PC-3 (cell line): ENCODE measurements at regions not wholly inside any gene's neighbourhood (a gene's known extent, or its start where the extent isn't known, plus 50 kb on each side); places are given as distances from the start of the nearest gene placed in this dataset.
"Not testable (repeated sequence)": the region's sequence is repeated elsewhere in the genome, so short reads cannot be mapped to it uniquely, and the experiment has no call there.

ENCODE experiments used
- ATAC-seq: fragments of 200-7000 bp; cut with Tn5 transposase; 2 replicates; pipeline ENCODE4 v1.9.1; 2020; ENCODE audit warnings: mild to moderate bottlenecking, moderate library complexity
- BruUV-seq: library from RNA; stranded (reverse); fragments of 400-500 nt; replicated peaks from 2 replicates; lab custom pipeline; 2021; lab: Mats Ljungman, UMichigan
- CTCF ChIA-PET: fragments of 300-600 bp; sonication (Branson Sonifier 250); formaldehyde crosslinking; loops from one replicate; lab custom pipeline; 2022; ENCODE audit warnings: antibody characterized with exemption; lab: Charles Lee
- POLR2A ChIA-PET: fragments of 300-600 bp; sonication (Branson Sonifier 250); formaldehyde crosslinking; loops from one replicate; lab custom pipeline; 2022; ENCODE audit warnings: antibody characterized with exemption; ENCODE audit not compliant: unreplicated experiment; lab: Charles Lee
- DNase-seq: peaks from one replicate; pipeline ENCODE4 v3.0.0-alpha.2; 2015
- H2AFZ ChIP-seq: fragments of 300-600 bp; sonication (generic); 2 replicates; pipeline ENCODE4 v1.6.0; 2016; ENCODE audit warnings: antibody characterized with exemption, low read length
- H3F3A ChIP-seq: fragments of 300-600 bp; sonication (generic); one replicate; pipeline ENCODE4 v1.6.0; 2017; ENCODE audit warnings: antibody characterized with exemption, low read length, control low read depth, mild to moderate bottlenecking; ENCODE audit not compliant: unreplicated experiment
- H3K27ac ChIP-seq: fragments of 300-600 bp; sonication (generic); 2 replicates; pipeline ENCODE4 v1.5.1; 2016; ENCODE audit warnings: mild to moderate bottlenecking, low read length
- H3K27me3 ChIP-seq: fragments of 300-600 bp; sonication (generic); 2 replicates; pipeline ENCODE4 v1.6.1; 2016; ENCODE audit warnings: low read length, mixed read lengths
- H3K36me3 ChIP-seq: fragments of 300-600 bp; sonication (generic); 2 replicates; pipeline ENCODE4 v1.6.1; 2016; ENCODE audit warnings: low read depth, mixed run types, low read length, mixed read lengths
- H3K4me1 ChIP-seq: fragments of 300-600 bp; sonication (generic); 2 replicates; pipeline ENCODE4 v1.5.1; 2016; ENCODE audit warnings: low read length; ENCODE audit not compliant: insufficient read depth
- H3K4me2 ChIP-seq: fragments of 300-600 bp; sonication (generic); 2 replicates; pipeline ENCODE4 v1.6.0; 2016; ENCODE audit warnings: low read length
- H3K4me3 ChIP-seq: fragments of 300-600 bp; sonication (generic); 2 replicates; pipeline ENCODE4 v1.5.1; 2016; ENCODE audit warnings: mild to moderate bottlenecking, low read length, mixed read lengths
- H3K79me2 ChIP-seq: fragments of 300-600 bp; sonication (generic); 2 replicates; pipeline ENCODE4 v1.6.1; 2017; ENCODE audit warnings: low read length, mixed read lengths
- H3K9ac ChIP-seq: fragments of 300-600 bp; sonication (generic); 2 replicates; pipeline ENCODE4 v1.6.0; 2016; ENCODE audit warnings: mild to moderate bottlenecking, low read length
- H3K9me2 ChIP-seq: fragments of 300-600 bp; sonication (generic); replicated peaks from 2 replicates; pipeline ENCODE4 v1.6.1; 2016; ENCODE audit warnings: mixed run types, low read length, mixed read lengths
- H3K9me3 ChIP-seq: fragments of 300-600 bp; sonication (generic); 2 replicates; pipeline ENCODE4 v1.6.1; 2016; ENCODE audit warnings: low read length, mixed read lengths
- H4K20me1 ChIP-seq: fragments of 300-600 bp; sonication (generic); 2 replicates; pipeline ENCODE4 v1.6.1; 2016; ENCODE audit warnings: low read length, mixed read lengths
- CTCF ChIP-seq: fragments of 300-600 bp; sonication (generic); conservative IDR thresholded peaks from 2 replicates; pipeline ENCODE4 v1.5.1; 2017; ENCODE audit warnings: antibody characterized with exemption, low read depth, mild to moderate bottlenecking, low read length
- EZH2 ChIP-seq: fragments of 300-600 bp; sonication (generic); IDR thresholded peaks from one replicate; pipeline ENCODE4 v1.6.1; 2017; ENCODE audit warnings: antibody characterized with exemption, mild to moderate bottlenecking, low read length; ENCODE audit not compliant: unreplicated experiment
- EZH2phosphoT487 ChIP-seq: fragments of 300-600 bp; sonication (generic); IDR thresholded peaks from 2 replicates; pipeline ENCODE4 v1.6.1; 2018; ENCODE audit warnings: mild to moderate bottlenecking, antibody characterized with exemption, low read length, borderline replicate concordance
- intact Hi-C: fragments of 100-400 bp; cut with micrococcal nuclease; formaldehyde crosslinking; loops from 2 replicates; pipeline ENCODE4 v1.9.0; 2023

- Histone ChIP-seq H3K9ac (no peak overlapping the region), H2AFZ (peak overlapping the region; percentile 42; the same call in 1 of the 2 replicates), H3F3A (no peaks in the 10 kb centered on the region), H3K9me2 (no peaks in the 10 kb centered on the region), H3K9me3 (no peaks in the 10 kb centered on the region), H3K4me1 (0 out of 2 replicates have a peak, but pooled peaks cover 6% of the 10 kb centered on the region), H3K27ac (no peak overlapping the region), H4K20me1 (no peaks in the 10 kb centered on the region), H3K27me3 (no peaks in the 10 kb centered on the region), H3K4me2 (peak overlapping the region; percentile 7; the same call in 1 of the 2 replicates), H3K4me3 (no peak overlapping the region), H3K36me3 (no peaks in the 10 kb centered on the region), H3K79me2 (no peaks in the 10 kb centered on the region)
- no peak for TF ChIP-seq CTCF
- TF ChIP-seq EZH2 = no peak
- no peak for TF ChIP-seq EZH2phosphoT487
- ChIA-PET POLR2A (interaction anchor here (0.6 kb wide), 1 partner anchor 49 kb away, joined by 3 read pairs; no protein-coding TSS in a partner anchor), CTCF (no interaction called here)
- ATAC-seq = no peak
- no peak for DNase-seq
- no TSS peak for BruUV-seq
- intact Hi-C loops = loop anchor here (5.0 kb wide), 1 partner anchor 34 kb away; no protein-coding TSS in a partner anchor
Measured at GRCh38 chr15:29978411-29979382, 104.1 kb upstream of the GOLGA8J start.

- CTCF ChIA-PET, H3K9me3 ChIP-seq, H3K9ac ChIP-seq, H3K79me2 ChIP-seq, H4K20me1 ChIP-seq, H3K9me2 ChIP-seq, intact Hi-C loops, H3K4me2 ChIP-seq, H2AFZ ChIP-seq, H3K27ac ChIP-seq, H3K36me3 ChIP-seq, H3K27me3 ChIP-seq, BruUV-seq, H3K4me3 ChIP-seq, H3F3A ChIP-seq, POLR2A ChIA-PET, ATAC-seq, DNase-seq: not testable (repeated sequence)
- H3K4me1 ChIP-seq = peaks cover 14% of the 10 kb centered on the region; the same call in 1 of the 2 replicates
Measured at GRCh38 chr15:29974056-29974455, 108.7 kb upstream of the GOLGA8J start.

GRCh38 chr15:29972051-29972450 is 110.7 kb upstream of the GOLGA8J start:
- Histone ChIP-seq H3K79me2 (no peaks in the 10 kb centered on the region), H3K36me3 (no peaks in the 10 kb centered on the region), H3K27me3 (0 out of 2 replicates have a peak, but pooled peaks cover 5% of the 10 kb centered on the region), H3K9me2 (no peaks in the 10 kb centered on the region), H3K4me3 (no peak overlapping the region), H3K27ac (no peak overlapping the region), H3K4me1 (peaks cover 8% of the 10 kb centered on the region; the same call in 1 of the 2 replicates), H3K9me3 (no peaks in the 10 kb centered on the region), H4K20me1 (no peaks in the 10 kb centered on the region), H2AFZ (no peak overlapping the region), H3F3A (no peaks in the 10 kb centered on the region), H3K9ac (no peak overlapping the region), H3K4me2 (no peak overlapping the region)
- DNase-seq (no peak), ATAC-seq (no peak)
- TF ChIP-seq CTCF = no peak
- TF ChIP-seq EZH2 = no peak
- no peak for TF ChIP-seq EZH2phosphoT487
- ChIA-PET POLR2A (no interaction called here), CTCF (no interaction called here)
- intact Hi-C loops = no loop called here
- no TSS peak for BruUV-seq
